Hepatocyte (in vitro differentiated cells): ENCODE measurements at regions not wholly inside any gene's neighbourhood (a gene's known extent, or its start where the extent isn't known, plus 50 kb on each side); places are given as distances from the start of the nearest gene placed in this dataset.

Source experiments
- CTCF ChIP-seq: fragments of 200-600 bp; sonication (generic); IDR thresholded peaks from 2 replicates; pipeline ENCODE4 v1.5.1; 2016; ENCODE audit warnings: antibody characterized with exemption, mild to moderate bottlenecking; ENCODE audit not compliant: poor library complexity
- EZH2 ChIP-seq: fragments of 200-600 bp; sonication (generic); IDR thresholded peaks from 2 replicates; pipeline ENCODE4 v1.6.1; 2016; ENCODE audit warnings: antibody characterized with exemption, mild to moderate bottlenecking, borderline replicate concordance

- TF ChIP-seq CTCF (no peak), EZH2 (no peak)
These were observed 781.8 kb downstream of the DNAJB9 start for GRCh38 chr7:109351493-109351892.
